Naive thymus-derived CD8-positive, alpha-beta T cell (primary cell): ENCODE measurements at regions not wholly inside any gene's neighbourhood (a gene's known extent, or its start where the extent isn't known, plus 50 kb on each side); places are given as distances from the start of the nearest gene placed in this dataset.

Source experiments
- ATAC-seq, 2 donors: fragments of 150-1000 bp; cut with Tn5 transposase in 1 of 2; sonication (Bioruptor Pico), chemical (Tn5 transposase) in 1 of 2; 1 replicate in 1 of 2; 2 replicates in 1 of 2; pipeline ENCODE4 v1.10.0; 2021; ENCODE audit warnings: mild to moderate bottlenecking in 2 of 2, moderate library complexity in 2 of 2
- POLR2A ChIA-PET: fragments of 350-600 bp; sonication (Branson Sonifier 250); formaldehyde crosslinking; loops from one replicate; lab custom pipeline; 2021; ENCODE audit warnings: antibody characterized with exemption; lab: Charles Lee
- DNase-seq, 10 donors: peaks; one replicate each; pipeline versions ENCODE4 v3.0.0 to v3.0.0-alpha.2; 2020 to 2022
- H3K27ac Mint-ChIP-seq, 10 donors: one replicate each; pipeline ENCODE4 v1.8.0; 2020 to 2022; ENCODE audit warnings: mild to moderate bottlenecking in 10 of 10, mixed read lengths in 10 of 10, moderate library complexity in 4 of 10, inconsistent platforms in 1 of 10
- H3K27me3 Mint-ChIP-seq, 5 donors: one replicate each; pipeline ENCODE4 v1.8.0; 2021 to 2022; ENCODE audit warnings: mixed read lengths in 5 of 5
- H3K36me3 Mint-ChIP-seq, 3 donors: one replicate each; pipeline ENCODE4 v1.8.0; 2020 to 2022; ENCODE audit warnings: mixed read lengths in 3 of 3, mild to moderate bottlenecking in 2 of 3, inconsistent platforms in 1 of 3
- H3K4me1 Mint-ChIP-seq, 4 donors: one replicate each; pipeline ENCODE4 v1.8.0; 2021 to 2022; ENCODE audit warnings: mixed read lengths in 4 of 4
- H3K4me3 Mint-ChIP-seq, 10 donors: one replicate each; pipeline ENCODE4 v1.8.0; 2020 to 2022; ENCODE audit warnings: mild to moderate bottlenecking in 10 of 10, mixed read lengths in 10 of 10, moderate library complexity in 6 of 10, inconsistent platforms in 1 of 10
- H3K9me3 Mint-ChIP-seq, 9 donors: one replicate each; pipeline ENCODE4 v1.8.0; 2020 to 2022; ENCODE audit warnings: mixed read lengths in 9 of 9, mild to moderate bottlenecking in 3 of 9, inconsistent platforms in 1 of 9, moderate library complexity in 1 of 9

DNA sequence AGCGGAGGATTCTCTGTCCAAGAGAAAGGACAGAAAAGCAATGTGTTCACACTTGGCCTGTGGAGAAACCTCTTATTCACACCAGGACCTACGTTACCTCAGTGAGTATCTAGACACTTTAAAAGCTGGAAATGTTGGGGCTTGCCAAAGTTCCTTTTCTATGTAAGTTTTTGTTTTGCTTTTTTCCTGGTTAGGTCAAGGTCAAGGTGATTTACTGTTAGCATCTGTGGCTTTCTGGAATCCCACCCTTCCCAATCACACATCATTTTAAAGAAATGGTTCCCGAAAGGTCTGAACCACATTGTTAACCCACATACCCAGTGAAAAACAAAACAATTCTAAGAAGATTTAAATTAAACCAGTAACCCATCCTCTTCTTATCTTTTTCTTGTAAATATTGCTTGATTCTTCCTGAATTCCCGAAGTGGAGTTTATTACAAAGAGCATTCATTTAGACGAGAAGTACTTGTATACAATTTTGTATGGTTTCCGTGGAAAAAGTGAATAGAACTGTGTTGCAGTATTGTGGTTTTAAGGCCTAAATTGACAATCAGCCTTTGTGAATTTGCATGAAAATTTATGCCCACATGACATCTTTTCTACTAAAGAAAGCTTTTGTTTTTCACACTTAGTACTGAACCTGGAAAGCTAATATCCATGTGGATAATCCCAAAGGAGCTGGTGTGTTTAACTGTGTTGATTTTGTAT is 827.0 kb upstream of the IGFBP3 start:
- peaks cover 0 to 12% (median 3%) of the 10 kb centered on the region in 9 donors for H3K9me3 Mint-ChIP-seq
- no peaks in the 10 kb centered on the region for H3K36me3 Mint-ChIP-seq
- H3K27me3 Mint-ChIP-seq, result peaks cover 0 to 4% (median 0%) of the 10 kb centered on the region in 5 donors
- H3K27ac Mint-ChIP-seq, result no peak overlapping the region
- POLR2A ChIA-PET, result no interaction called here
- ATAC-seq (no peak), DNase-seq (no peak)
- H3K4me1 Mint-ChIP-seq, result no peaks in the 10 kb centered on the region
- H3K4me3 Mint-ChIP-seq, result no peak overlapping the region

GRCh38 chr7:46746695-46747687 is 825.9 kb upstream of the IGFBP3 start:
- POLR2A ChIA-PET, result no interaction called here
- no peaks in the 10 kb centered on the region for H3K36me3 Mint-ChIP-seq
- H3K27me3 Mint-ChIP-seq, result peaks cover 0 to 4% (median 0%) of the 10 kb centered on the region in 5 donors
- peaks cover 0 to 12% (median 3%) of the 10 kb centered on the region in 9 donors for H3K9me3 Mint-ChIP-seq
- no peak overlapping the region for H3K27ac Mint-ChIP-seq
- ATAC-seq, result no peak
- DNase-seq, result no peak
- no peak overlapping the region for H3K4me3 Mint-ChIP-seq
- H3K4me1 Mint-ChIP-seq, result no peaks in the 10 kb centered on the region

DNA sequence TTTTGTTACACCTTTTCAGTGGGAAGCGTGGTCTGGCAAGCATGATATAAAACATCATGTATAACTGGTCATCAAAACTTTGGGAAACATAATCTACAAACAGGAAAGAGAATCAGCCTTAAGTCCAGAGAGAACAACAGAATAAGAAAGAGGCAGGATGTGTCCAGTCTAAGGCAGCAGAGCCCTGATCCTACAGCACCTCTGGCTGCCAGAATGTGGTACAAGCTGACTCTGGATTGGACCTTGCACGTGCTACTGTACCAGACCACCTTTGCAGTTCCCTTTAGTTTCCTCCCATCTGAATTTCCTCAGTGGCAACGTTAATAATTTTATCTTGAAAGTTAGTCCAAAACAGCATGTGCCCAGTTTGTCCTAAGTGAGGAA is 824.6 kb upstream of the IGFBP3 start:
- peaks cover 0 to 4% (median 0%) of the 10 kb centered on the region in 5 donors for H3K27me3 Mint-ChIP-seq
- no peak for DNase-seq
- H3K4me1 Mint-ChIP-seq, result no peaks in the 10 kb centered on the region
- H3K4me3 Mint-ChIP-seq, result no peak overlapping the region
- no peaks in the 10 kb centered on the region for H3K36me3 Mint-ChIP-seq
- H3K9me3 Mint-ChIP-seq, result peaks cover 0 to 6% (median 1%) of the 10 kb centered on the region in 9 donors
- POLR2A ChIA-PET, result no interaction called here
- H3K27ac Mint-ChIP-seq, result no peak overlapping the region
- no peak for ATAC-seq

GRCh38 chr7:46744957-46745706 is 824.1 kb upstream of the IGFBP3 start:
- Mint-ChIP-seq H3K4me3 (no peak overlapping the region), H3K36me3 (no peaks in the 10 kb centered on the region), H3K27ac (no peak overlapping the region), H3K4me1 (no peaks in the 10 kb centered on the region), H3K27me3 (peaks cover 0 to 1% (median 0%) of the 10 kb centered on the region in 5 donors), H3K9me3 (peaks cover 0 to 12% (median 1%) of the 10 kb centered on the region in 9 donors)
- ATAC-seq, result no peak
- POLR2A ChIA-PET, result no interaction called here
- DNase-seq, result no peak

GRCh38 chr7:46742601-46743000 is 821.5 kb upstream of the IGFBP3 start:
- DNase-seq (no peak), ATAC-seq (no peak)
- no peaks in the 10 kb centered on the region for H3K27me3 Mint-ChIP-seq

DNA sequence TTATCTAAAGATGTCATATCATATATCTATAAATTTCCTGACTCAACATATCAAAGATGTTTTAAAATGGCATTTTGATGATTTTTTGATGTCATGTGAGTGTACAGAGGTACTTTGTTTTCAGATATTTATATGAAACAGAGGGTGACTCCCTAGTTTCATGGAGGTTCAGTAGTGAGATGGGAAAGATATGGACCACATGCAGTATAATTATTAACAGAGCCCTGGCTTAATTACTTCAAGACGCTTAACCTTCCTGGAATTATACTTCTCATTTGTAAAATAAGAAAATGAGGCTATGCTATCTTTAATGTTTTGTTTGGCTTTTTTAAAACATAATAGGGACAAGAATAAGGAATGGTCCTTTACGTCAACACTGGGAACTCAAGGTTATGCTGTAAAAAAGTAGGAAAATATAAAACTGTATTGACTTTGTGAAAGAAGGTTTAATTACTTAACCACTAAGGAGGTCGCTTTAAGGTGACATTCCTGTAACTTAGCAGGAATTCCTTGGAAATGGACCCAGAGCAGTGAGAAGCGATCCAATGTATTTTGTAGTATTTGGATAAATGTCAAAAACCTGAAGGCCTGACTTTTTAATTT is 821.0 kb upstream of the IGFBP3 start:
- Mint-ChIP-seq H3K27me3 (no peaks in the 10 kb centered on the region), H3K36me3 (no peaks in the 10 kb centered on the region), H3K4me3 (no peak overlapping the region), H3K27ac (no peak overlapping the region), H3K4me1 (no peaks in the 10 kb centered on the region), H3K9me3 (peaks cover 0 to 15% (median 1%) of the 10 kb centered on the region in 9 donors)
- DNase-seq (no peak), ATAC-seq (no peak)
- POLR2A ChIA-PET, result no interaction called here

More at GRCh38 chr7:46742601-46743000, 821.5 kb upstream of the IGFBP3 start:
- Mint-ChIP-seq H3K36me3 (no peaks in the 10 kb centered on the region), H3K27ac (no peak overlapping the region), H3K4me3 (no peak overlapping the region), H3K9me3 (peaks cover 0 to 15% (median 1%) of the 10 kb centered on the region in 9 donors), H3K4me1 (no peaks in the 10 kb centered on the region)
- POLR2A ChIA-PET, result no interaction called here

- POLR2A ChIA-PET, result no interaction called here
- Mint-ChIP-seq H3K4me1 (no peaks in the 10 kb centered on the region), H3K27me3 (no peaks in the 10 kb centered on the region), H3K9me3 (peaks cover 0 to 20% (median 2%) of the 10 kb centered on the region in 9 donors), H3K36me3 (no peaks in the 10 kb centered on the region), H3K4me3 (no peak overlapping the region), H3K27ac (no peak overlapping the region)
- no peak for DNase-seq
- ATAC-seq, result no peak
Observed at GRCh38 chr7:46741181-46741580, 820.1 kb upstream of the IGFBP3 start.

- Mint-ChIP-seq H3K9me3 (peaks cover 0 to 23% (median 2%) of the 10 kb centered on the region in 9 donors), H3K27ac (no peak overlapping the region), H3K27me3 (no peaks in the 10 kb centered on the region), H3K4me3 (no peak overlapping the region), H3K36me3 (no peaks in the 10 kb centered on the region), H3K4me1 (no peaks in the 10 kb centered on the region)
- DNase-seq, result no peak
- POLR2A ChIA-PET, result no interaction called here
- no peak for ATAC-seq
Observed at GRCh38 chr7:46739518-46740234, 818.6 kb upstream of the IGFBP3 start.

DNA sequence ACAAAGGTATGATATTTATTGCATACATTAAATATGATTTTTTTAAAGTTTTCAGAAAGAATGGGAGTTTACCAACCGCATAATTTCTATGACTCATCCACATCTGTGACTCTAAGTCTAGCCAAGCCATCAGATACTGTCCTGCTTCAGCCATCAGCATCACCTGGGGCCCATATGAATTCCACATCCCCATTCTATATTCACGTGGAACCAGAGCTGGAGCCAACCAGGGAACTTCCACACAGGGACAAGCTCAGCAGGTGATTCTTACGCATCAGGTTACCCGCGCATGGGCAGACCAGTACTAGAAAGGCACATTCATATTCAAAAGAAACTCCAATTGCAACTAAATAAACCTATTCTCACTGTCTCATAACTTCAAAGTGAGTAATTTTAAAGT is 817.7 kb upstream of the IGFBP3 start:
- Mint-ChIP-seq H3K4me1 (no peaks in the 10 kb centered on the region), H3K27ac (no peak overlapping the region), H3K36me3 (no peaks in the 10 kb centered on the region), H3K9me3 (peaks cover 0 to 23% (median 4%) of the 10 kb centered on the region in 9 donors), H3K4me3 (no peak overlapping the region), H3K27me3 (no peaks in the 10 kb centered on the region)
- POLR2A ChIA-PET, result no interaction called here
- ATAC-seq, result no peak
- no peak for DNase-seq

DNA sequence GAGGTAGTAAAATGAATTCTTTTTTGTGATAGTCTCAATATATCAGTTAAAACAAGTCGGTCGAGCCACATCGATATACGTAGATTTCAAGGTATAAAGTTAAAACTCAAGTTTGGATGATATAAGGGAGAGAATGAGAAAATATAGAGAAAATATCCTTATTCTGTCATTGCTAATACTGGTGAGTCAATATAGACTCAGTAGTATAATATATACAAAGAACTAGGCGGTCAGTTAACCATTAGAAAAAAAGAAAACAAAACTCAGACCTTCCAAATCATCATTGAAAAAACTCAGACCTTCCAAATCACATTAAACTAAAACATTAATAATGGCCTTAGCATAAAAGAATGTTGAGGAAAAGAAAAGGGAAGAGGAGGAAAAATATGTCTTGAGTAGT is 817.1 kb upstream of the IGFBP3 start:
- Mint-ChIP-seq H3K9me3 (peaks cover 0 to 23% (median 4%) of the 10 kb centered on the region in 9 donors), H3K4me1 (no peaks in the 10 kb centered on the region), H3K27me3 (no peaks in the 10 kb centered on the region), H3K27ac (no peak overlapping the region), H3K36me3 (no peaks in the 10 kb centered on the region), H3K4me3 (no peak overlapping the region)
- DNase-seq, result no peak
- POLR2A ChIA-PET, result no interaction called here
- ATAC-seq, result no peak

DNA sequence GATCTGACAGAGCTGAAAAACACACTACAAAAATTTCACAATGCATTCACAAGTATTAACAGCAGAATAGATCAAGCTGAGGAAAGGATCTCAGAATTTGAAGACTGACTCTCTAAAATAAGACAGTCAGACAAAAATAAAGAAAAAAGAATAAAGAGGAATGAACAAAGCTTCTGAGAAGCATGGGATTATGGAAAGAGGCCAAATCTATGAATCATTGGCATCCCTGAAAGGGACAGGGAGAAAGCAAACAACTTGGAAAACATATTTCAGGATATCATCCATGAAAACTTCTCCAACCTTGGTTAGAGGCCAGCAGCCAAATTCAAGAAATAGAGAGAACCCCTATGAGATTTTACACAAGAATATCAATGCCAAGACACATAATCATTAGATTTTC is 804.8 kb upstream of the IGFBP3 start:
- POLR2A ChIA-PET, result no interaction called here
- H3K36me3 Mint-ChIP-seq, result no peaks in the 10 kb centered on the region
- H3K27me3 Mint-ChIP-seq, result peaks cover 0 to 4% (median 0%) of the 10 kb centered on the region in 5 donors
- ATAC-seq (no peak), DNase-seq (no peak)
- no peaks in the 10 kb centered on the region for H3K4me1 Mint-ChIP-seq
- H3K27ac Mint-ChIP-seq, result no peak overlapping the region
- no peak overlapping the region for H3K4me3 Mint-ChIP-seq
- H3K9me3 Mint-ChIP-seq, result peaks cover 0 to 37% (median 7%) of the 10 kb centered on the region in 9 donors

GRCh38 chr7:46725136-46725535 is 804.1 kb upstream of the IGFBP3 start:
- Mint-ChIP-seq H3K4me1 (no peaks in the 10 kb centered on the region), H3K27me3 (peaks cover 0 to 4% (median 0%) of the 10 kb centered on the region in 5 donors), H3K36me3 (no peaks in the 10 kb centered on the region), H3K9me3 (peaks cover 0 to 35% (median 7%) of the 10 kb centered on the region in 9 donors), H3K27ac (no peak overlapping the region), H3K4me3 (no peak overlapping the region)
- ATAC-seq (no peak), DNase-seq (no peak)
- POLR2A ChIA-PET, result no interaction called here
